Activated CD4-positive, CD25-positive, alpha-beta regulatory T cell treated with anti-CD3 and anti-CD28 coated beads, Interleukin-2, amount 50 U/mL, for 24 hours (primary cell): ENCODE measurements at regions not wholly inside any gene's neighbourhood (a gene's known extent, or its start where the extent isn't known, plus 50 kb on each side); places are given as distances from the start of the nearest gene placed in this dataset.
A peak's percentile ranks its signal among the peaks of the same experiment; 100 is the strongest.
"Not testable (repeated sequence)": the region's sequence is repeated elsewhere in the genome, so short reads cannot be mapped to it uniquely, and the experiment has no call there.

Experiments used
- ATAC-seq, 2 donors: fragments of 150-1000 bp; cut with Tn5 transposase; one replicate each; pipeline ENCODE4 v1.10.0; 2021; ENCODE audit warnings: mild to moderate bottlenecking in 1 of 2, moderate library complexity in 1 of 2

DNA sequence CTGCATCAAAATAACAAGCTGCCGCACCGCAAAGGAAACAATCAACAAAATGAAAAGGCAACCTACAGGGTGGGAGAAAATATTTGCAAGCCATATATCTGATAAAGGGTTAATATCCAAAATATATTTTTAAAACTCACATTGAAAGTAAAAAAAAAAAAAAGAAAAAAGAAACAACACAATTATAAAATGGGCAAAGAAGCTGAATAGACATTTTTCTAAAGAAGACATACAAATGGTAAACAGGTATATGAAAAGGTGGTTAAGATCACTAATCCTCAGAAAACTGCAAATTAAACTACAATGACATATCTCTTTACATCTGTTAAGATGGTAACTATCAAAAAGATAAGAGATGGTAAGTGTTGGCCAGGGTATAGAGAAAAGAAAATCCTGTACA is 105.4 kb upstream of the LY86 start:
- no peak for ATAC-seq

DNA sequence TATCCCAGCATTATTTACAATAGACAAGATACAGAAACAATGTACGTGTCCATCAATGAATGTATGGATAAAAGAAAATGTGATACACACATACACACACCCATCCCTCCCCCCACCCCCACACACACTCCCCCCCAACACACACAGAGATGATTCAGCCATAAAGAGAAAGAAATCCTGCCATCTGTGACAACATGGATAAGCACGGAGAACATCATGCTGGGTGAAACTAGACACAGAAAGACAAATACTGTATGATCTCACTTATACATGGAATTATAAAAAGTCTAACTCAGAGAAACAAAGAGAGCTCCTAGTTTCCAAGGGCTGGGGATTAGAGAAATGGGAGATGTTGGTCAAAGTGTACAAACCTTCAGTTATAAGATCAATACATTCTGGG is 104.8 kb upstream of the LY86 start:
- no peak for ATAC-seq

DNA sequence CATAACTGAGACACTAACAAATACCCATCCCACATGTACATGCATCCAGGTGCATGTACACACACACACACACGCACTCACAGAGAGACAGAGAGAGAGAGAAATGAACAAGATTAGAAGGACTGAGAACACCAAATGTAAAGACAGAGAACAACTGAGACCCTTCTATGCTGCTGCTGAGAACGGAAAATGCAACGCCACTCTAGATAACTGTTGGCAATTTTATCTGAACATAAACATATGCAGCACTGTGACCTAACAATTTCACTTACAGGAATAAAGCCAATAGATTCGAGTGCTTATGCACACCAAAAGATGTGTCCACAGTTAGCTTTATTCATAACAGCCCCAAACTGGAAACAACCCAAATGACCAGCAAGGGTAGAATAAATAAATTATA is 103.8 kb upstream of the LY86 start:
- no peak for ATAC-seq

DNA sequence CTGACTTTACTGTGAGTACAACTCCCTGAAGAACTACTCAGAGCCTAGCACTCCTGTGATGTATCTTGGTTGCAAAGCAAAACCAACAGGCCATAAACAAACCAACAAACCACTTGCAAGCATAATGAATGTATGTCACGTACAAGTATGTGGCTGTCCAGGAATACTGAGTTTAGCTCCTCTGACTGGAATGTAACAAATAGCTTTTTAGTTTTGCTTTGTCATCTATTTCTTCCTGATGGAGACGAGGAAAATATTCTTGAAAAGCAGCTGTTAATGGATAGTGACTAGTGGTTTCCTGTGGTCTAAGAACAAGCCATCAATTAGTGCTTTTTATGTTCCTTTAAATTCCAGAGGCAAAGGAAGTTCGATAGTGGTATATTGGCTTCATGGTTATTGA is 101.9 kb upstream of the LY86 start:
- ATAC-seq = no peak

DNA sequence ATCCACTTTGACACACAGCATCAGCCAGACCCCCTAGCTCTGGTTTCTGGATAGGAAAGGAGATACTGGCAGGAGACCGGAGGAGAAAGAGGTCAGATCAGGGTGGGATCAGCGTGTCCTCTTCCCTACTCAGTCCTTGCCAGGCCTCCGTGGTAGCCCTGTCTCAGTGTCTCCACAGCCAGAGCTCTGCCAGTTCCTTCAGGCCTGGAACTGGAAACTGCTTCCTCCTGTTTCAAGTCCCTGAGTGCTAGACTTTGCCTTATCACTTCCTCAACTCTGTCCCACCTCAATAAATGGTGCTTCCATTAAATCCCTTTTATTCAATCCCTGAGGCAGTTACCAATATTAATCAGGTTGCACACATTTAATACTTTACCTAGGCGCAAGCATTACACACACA is 96.8 kb upstream of the LY86 start:
- ATAC-seq = no peak

DNA sequence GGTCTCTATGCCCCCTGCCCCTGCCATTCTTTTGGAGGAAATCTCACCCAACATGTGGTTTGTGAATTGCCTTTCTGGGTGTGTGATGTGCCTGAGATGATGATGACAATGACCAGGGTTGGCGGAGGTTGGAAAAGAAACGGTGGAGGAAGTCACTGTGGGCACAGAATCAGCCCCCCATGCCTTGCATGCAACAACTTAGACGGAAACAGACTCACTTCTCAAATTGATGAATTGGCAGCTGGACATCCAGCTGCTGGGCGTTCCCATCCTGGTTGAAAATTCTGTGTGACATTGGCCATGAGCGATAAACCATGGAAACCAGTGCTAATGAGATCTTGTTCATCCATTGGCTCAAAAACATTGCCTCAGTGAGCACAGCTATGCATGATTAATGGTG is 95.8 kb upstream of the LY86 start:
- no peak for ATAC-seq

DNA sequence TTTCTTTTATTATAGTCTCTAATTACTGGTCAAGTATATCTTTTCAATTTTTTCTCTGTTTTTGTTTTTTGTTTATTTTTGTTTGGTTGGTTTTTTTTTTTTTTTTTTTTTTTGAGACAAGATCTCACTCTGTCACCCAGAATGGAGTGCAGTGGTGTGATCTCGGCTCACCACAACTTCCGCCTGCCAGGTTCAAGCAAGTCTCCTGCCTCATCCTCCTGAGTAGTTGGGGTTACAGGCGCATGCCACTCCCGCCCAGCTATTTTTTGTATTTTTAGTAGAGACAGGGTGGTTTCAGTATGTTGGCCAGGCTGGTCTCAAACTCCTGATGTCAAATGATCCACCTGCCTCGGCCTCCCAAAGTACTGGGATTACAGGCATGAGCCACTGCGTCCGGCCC is 94.4 kb upstream of the LY86 start:
- ATAC-seq = not testable (repeated sequence)

DNA sequence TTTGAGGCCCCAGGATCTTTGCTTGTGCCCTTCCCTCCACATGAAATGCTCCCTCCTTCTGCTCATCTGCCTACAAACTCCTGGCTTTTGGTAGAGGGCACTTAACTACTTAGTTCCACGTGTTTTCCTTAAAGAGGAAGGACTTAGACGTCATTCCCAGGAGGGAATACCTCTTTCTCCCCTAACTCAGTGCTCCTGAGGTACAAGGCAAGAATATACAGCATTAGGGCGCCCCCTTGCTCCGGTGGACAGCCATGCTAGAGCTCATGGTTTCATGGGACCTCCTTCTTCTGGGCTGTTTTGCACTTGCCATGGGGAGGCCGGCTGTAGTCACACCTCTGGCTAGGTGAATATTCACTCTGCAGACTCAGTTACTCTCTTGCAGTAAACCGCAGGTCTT is 93.8 kb upstream of the LY86 start:
- no peak for ATAC-seq

DNA sequence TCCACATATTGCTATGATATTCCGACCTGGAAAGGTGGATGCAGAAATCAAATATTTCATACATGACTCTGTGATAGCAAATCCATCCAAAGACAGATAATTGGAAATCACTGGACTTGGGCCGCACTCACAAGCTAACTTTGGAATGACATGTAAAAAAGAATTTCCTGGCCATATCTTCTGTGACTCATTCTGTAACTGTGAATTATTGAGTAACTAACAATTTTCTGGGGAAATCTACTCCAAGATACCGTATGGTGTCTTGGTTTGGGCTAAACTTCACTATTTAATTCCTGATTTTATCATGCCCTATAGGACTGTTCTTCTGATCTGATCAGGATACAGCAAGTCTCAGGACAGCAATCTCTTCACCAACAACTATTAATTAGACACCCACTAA is 92.7 kb upstream of the LY86 start:
- ATAC-seq = no peak

DNA sequence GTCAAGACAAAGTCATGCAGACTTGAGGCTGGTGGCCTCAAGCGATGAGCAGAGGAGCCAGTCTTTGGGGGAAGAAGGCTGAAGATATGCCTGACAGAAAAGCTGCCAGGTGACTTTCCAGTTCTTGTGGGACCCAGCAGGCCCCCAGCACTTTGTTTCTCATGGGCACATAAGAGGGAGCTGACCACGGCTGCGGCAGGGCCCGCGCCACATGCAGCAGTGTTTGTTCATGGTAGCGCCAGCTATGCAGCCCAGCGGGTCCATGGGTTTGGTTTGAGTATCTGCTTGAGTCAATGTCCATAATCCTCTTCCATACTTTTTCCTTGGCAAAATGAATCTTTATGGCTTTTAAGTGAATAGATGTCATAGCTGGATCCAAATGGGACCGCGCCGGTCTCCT is 91.0 kb upstream of the LY86 start:
- ATAC-seq = no peak

DNA sequence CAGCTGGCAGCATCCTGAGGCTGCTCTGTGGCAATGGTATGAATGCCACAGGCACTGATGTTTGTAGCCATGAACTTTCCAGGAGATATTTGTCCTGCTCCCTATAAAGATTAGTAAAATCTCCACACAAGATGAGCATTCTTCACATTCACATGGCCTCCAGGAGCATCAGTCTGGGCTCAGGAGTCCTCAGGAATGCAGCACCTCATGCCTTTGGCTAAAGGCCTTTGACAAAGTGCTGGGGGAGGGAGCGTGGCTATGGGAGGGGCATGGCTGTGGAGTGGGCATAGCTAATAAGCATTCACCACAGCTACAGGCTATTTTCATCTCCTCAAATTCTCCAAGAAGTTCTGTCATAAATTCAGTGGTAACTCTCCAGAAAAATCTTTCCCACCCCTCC is 90.5 kb upstream of the LY86 start:
- no peak for ATAC-seq

DNA sequence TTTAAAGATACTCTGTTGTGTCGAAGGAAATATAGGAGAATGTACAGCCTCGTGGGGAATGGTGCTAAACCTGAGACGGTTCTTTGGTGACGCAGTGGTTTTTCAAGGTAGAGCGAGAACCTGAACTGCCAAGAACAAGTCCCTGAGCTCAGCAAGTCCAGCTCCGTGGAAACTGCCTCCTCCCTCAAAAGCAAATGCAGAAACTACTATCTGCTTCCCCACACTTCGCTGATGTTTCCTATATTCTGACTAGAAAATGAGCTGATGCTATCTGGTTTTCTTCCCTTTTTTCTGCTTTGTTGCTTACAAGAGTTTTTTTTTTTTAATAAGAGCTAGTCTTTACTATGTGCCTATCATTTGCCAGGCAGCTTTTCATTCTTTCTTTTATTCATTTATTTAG is 85.3 kb upstream of the LY86 start:
- ATAC-seq = no peak

DNA sequence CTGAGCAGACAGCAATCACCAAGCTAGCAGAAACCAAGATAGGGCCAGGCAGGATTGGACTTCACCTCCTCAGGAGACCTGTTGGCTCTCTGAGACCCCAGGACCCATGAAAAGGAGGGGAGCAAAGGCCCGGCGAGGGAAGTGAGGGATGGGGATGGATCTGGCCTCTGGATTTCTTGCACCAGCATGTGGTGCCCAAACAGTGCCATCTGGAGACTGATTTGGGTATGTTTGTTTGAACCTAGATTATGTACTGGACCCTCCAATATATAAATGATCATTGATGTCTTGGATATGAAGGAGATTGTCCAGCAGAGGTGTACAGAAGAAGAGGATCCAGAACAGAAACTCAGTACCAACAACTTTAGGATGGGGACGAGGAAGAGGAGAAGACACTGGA is 83.4 kb upstream of the LY86 start:
- ATAC-seq = no peak

DNA sequence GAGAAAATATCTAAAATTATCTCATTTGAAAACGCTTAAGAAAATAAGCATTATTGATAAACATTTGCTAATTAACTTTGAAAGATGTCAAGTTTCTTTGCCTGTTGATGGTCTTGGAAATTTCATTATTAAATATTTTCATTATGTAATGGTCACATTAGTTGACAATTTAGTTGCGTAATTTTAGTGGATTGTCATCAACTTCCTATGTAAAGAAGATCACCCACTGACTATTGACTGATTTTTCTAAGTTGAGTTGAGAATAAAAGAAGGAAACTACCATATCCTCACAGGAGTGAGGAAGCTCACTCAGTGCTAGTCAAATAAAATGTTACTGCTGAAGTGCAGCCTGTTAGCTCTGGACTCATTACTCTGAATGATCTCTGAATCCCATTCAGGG is 79.9 kb upstream of the LY86 start:
- ATAC-seq = no peak

DNA sequence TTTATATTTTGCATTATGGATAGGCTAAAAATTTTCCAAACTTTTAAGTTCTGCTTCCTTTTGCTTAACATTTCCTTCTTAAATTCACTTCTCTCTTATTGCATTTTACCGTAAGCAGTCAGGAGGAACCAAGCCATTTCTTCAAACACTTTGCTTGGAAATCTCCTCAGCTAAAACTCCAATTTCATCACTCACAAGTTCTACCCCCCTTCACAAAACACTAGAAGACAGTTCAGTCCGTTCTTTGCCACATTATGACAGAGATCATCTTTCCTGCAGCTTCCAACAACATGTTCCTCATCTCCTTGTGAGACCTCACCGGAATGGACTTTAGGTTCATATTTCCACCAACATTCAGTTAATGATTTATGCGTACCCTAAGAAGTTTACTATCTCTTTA is 79.2 kb upstream of the LY86 start:
- no peak for ATAC-seq

DNA sequence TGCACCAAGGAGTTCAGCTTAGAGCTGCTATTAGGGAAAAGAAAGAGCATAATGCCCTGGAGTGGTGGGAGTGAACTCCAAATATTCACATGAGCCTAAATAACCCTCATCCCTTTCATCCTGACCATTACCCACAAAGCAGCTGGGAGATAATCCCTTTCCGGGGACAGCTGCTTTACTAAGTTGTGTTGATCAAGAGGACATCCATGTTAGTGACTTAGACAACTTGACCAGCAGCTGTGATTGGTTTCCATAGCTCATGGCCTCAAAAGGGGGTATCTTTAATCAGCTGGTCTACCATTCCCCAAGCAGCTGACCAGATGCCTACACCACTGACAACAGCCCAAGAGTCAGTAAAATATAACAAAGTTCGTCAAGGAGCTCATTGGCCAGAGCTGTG is 75.8 kb upstream of the LY86 start:
- no peak for ATAC-seq

DNA sequence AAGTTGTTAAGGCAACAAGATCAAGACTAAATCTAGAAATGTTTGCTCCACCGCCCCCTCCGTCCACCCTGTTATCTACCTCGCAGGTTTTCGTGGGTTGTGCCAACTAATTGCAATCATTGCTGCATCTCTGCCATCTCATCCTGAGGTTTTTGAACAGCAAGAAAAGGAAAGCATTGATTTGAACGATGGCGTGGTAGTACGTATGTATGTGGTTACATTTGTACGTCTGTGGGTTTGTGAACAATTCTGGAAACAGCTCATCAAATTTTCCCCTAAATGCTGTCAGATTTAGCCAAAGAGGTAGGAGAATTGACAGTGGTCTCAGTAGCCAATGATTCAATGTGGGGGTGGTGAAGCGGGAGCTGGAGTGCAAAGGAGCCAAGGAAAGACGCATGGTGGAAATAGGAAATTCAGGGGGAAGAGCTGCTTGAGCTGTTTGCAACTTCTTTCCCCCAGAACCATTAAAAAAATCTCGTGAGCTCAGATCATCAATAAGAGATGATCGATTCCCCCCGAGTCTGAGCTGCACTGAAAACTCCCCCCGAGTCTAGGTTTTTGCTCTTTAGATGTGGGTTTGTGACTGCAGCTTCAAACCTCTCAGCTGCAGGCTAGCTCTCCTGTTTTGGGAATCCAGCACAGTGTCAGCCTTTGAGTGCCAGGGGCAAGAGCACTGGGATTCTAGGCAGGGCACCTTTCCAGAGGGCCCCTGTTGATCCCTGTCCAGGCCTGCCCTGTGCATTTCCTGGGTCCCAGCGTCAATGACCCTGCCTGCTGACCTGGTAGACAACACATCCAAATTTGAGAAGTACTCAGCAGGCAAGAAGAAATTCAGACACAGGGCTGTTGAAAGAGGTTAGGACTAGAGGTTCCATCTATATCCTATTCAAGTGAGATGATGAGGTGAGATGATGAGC is 72.6 kb upstream of the LY86 start:
- ATAC-seq = peak; percentile 67 to 73

DNA sequence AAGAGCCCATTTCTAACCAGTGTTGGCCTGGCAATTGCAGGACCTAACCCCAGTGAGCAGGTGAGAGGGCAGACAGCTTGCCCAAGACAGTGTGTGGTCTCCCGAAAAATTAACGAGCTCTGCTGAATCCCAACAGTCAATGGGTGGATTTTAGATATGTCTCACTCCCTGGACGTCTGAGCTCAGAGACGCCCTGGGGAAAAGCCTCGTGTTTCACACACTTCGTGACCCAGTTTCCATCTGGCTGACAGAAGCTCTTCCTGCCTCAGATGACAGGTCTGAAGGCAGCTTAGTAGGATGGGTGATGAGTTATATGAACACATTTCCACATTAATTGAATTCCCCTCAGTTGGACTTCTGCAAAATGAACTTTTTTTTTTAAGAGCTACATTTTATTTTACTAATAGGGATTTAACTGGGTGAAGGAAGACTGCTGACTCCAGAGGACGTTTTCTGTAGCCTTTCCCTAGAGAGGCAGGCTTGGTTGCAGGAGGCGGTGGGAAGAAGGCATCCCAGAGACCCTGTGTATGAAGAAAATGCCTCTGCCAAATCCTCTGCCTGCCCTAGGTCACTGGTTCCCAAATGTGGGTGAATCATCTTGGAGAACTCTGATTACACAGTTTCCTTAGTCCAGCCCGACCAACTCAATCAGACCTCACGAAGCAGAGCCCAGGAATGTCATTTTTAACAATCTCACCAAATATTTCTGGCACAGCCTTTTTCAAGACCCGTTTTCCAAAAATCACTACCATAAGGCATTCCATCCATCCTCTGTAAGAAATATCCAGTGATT is 71.7 kb upstream of the LY86 start:
- ATAC-seq = no peak

DNA sequence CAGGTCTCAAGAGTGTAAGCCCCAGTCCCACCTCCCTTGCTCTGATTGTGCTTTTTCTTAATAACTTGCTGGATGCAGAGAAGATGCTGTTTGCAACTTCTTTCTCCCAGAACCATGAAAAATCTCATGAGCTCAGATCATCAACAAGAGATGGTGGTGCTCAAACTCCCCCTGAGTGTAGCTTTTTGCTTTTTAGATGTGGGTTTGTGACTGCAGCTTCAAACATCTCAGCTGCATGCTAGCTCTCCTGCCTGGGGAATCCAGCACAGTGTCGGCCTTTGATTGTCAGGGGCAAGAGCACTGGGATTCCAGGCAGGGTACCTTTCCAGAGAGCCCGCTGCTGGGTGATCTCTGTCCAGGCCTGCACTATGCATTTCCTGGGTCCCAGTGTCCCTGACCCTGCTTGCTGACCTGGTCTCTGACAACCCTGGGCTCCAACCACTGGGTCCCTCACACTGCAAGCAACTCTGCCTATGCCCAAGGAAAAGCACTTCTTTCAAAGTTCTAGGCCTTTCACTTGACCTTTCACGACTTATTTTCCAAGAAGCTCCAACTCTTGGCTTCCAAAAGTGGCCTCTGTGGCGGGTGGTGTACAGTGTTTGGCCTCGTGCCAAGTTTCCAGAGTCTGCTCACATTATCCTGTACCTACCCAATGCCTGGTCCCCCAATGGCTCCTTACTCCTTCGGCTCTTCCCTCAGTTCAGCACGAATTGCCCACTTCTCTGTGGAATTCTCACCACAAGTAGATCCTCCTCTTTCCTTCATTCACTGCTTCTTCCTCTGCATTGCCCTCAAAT is 69.7 kb upstream of the LY86 start:
- ATAC-seq = no peak

DNA sequence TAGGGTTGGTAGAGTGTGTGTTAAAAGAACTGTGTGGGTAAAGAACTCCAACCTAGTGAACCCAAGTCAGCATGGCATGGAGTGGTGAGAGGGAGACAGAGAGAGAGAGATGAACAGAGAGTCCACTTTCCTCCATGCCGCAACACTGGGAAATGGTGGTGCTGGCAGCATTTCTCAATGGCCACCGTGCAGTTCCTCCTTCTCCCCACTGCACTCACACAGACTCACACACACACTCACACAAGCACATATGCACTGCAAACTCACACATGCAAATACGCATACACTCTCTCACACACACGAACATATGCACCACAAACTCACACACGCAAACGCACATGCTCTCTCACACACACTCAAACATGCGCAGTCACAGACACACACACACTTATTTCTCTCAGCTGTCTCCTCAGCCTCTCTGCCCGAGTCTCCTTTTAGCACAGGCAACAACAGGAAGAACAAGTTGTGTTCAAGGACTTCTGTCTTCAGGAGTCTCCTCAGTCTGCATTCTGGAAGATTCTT is 66.5 kb upstream of the LY86 start:
- no peak for ATAC-seq

DNA sequence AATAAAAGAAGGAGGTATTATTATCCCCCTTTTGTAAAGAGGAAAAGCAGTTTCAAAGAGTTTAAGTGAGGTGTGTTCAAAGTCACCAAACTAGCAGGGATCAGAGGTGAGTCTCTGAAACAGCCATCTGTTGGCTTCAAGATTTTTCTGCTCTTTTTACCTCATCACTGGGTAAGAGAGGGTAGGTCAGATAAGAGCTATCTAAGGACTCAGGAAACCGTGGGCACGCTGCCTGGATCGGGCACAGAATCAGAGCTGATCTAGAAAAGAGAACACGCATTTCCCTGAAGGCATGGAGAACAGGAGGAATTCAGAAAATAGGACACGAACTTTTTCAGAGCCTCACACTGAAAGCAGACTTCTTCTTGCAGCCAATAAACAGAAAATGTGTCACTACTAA is 65.8 kb upstream of the LY86 start:
- ATAC-seq = no peak

DNA sequence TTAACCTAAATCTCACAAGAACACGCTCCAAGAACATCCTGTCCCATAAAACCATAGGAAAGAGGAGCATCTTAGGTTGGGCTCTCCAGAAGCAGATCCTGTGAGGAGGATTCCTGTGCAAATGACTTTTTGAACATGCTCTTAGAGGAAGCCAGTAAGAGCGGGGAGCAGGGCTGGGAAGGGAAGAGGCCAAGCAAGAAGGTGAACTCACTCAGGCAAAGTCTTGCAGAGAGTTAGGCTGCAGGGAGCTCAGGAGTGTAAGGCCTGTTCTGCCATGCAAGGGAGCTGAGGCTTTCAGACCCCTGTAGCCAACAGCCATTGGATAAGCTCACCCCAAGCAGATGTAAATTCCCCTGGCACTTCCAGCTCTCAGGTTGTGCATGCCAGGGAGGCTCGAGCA is 63.6 kb upstream of the LY86 start:
- no peak for ATAC-seq

DNA sequence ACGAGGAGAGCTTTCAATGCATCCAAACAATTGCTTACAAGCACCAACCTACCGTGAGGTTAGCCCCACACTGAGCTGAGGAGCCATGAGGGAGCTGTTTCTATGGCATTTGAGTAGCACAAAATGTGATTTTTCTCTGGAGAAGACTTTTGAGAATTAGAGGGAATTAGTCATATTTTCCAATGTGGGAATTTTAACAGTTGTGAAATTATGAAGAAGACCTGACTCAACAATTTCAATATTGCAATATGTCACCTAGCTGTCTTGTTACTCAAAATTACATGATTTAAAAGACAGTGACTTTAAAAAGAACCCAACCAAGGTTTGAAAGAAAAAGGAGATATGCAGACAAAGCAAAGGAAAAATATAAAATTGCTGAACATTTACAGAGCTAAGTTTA is 62.6 kb upstream of the LY86 start:
- no peak for ATAC-seq
